Stimulated activated CD4-positive, alpha-beta T cell treated with anti-CD3 and anti-CD28 coated beads, Interleukin-15, amount 100 ng/mL, for 24 hours (primary cell): ENCODE measurements at regions not wholly inside any gene's neighbourhood (a gene's known extent, or its start where the extent isn't known, plus 50 kb on each side); places are given as distances from the start of the nearest gene placed in this dataset.

Source experiments
- DNase-seq: peaks from one replicate; pipeline ENCODE4 v3.0.0-alpha.2; 2020

DNA sequence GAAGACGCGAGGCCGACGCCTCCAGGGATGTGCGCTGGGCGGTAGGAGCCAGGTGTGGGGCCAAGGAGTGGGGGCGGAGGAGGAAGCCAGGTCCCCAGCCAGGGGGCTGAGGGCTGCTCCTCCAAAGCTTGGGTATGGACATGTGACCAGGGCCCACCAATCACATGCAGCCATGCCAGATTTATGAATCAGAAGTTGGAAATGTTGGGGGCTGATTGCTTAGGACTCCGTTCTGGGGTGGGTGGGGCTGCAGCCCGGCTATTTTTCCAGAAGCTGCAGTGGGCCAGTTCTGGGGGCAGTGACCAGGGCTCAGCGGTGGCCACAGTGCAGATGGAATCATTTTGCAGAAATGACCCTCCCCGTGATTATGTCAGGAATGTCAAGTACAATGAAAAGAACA, 96.0 kb downstream of the CEBPB start:
- no peak for DNase-seq

DNA sequence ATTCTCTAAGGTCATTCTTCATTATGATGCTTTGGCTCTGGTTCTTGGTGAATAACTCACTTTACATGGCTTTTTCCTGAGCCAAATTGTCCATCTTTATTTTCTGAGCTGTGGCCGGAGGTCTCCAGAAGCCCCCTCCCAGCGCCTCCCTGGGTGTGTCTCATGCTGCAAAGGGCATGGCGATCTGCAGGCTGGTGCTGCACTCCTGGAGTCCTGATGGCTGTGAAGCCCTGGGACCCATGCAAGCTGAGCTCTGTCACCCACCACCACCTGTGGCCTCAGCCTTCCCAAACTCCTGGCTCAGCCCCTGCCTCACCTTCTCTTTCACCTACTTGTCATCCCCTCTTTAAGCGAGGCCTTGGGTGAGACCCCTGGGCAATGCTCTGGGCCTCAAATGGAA, 96.9 kb downstream of the CEBPB start:
- no peak for DNase-seq

DNA sequence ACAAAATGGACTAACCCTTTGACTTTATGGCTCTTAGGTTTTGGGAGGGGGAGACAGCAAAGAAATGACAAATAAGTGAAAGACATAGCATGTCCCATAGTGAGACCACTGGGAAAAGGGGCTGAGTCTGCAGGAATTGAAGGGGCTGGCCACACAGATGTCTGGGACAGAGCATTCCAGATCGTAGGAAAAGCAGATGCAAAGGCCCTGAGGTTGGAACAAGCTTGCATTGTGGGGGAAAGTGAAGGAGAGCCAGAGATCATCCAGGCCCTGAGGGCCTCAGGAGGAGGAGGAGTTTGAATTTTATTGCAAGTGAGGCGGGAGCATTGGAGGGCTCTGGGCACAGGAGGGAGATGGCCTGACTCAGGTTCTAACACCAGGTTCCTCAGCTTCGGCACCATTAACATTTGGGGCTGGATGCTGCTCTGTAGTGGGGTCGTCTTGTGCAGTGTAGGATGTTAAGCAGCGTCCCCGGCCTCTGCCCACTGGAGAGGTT, 97.5 kb downstream of the CEBPB start:
- DNase-seq: no peak

DNA sequence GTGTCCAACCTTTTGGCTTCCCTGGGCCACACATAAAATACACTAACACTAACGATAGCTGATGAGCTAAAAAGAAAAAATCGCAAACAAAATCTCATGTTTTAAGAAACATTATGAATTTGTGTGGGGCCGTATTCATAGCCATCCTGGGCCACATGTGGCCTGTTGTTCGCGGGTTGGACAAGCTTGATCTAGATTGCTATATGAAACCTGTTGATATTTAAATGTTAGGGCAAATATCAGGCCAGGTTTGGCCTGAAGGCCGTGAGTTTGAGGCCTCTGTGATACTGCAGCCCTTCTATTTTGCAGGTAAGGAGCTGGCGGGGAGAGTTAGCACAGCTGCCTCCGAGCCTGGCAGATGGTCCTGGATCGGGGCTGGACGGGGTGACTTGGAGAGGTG, 99.0 kb downstream of the CEBPB start:
- DNase-seq: no peak

DNA sequence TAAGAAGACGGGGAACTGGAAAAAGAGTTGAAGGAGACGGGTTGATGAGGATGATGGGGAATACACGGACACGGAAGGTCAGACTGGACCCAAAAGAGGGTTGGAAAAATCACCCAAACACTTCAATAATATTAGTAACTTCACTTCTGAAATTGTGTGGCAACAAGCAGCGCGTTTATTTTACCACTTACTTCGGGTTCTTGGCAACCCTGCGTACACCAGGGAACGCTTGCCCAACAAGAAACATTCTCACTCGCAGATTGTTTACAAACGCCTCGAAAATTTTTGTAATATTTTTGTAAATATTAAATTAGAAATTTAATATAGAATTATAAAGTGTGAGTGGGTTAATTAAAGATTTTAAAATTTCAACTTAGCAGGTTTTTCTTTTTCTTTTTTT, 99.5 kb downstream of the CEBPB start:
- DNase-seq: no peak

DNA sequence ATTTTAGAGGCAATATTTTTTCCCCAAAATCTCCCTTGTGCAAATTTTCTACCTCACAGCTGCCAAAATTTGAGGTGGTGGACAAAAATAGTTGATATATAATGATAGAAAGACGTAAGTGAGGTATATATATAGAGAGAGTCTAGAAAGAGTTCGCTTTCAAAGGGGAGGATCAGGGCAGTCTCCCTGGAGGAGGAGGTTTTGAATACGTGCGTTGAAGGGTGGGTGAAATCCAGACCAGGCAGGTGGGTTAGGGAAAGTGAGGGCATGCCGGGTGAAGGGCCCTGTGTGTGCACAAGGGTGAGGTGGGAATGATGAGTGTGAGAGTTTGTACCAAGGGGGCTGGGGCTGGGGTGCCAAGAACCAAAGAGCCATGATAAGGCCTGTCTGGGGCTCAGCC, 100.2 kb downstream of the CEBPB start:
- no peak for DNase-seq

DNA sequence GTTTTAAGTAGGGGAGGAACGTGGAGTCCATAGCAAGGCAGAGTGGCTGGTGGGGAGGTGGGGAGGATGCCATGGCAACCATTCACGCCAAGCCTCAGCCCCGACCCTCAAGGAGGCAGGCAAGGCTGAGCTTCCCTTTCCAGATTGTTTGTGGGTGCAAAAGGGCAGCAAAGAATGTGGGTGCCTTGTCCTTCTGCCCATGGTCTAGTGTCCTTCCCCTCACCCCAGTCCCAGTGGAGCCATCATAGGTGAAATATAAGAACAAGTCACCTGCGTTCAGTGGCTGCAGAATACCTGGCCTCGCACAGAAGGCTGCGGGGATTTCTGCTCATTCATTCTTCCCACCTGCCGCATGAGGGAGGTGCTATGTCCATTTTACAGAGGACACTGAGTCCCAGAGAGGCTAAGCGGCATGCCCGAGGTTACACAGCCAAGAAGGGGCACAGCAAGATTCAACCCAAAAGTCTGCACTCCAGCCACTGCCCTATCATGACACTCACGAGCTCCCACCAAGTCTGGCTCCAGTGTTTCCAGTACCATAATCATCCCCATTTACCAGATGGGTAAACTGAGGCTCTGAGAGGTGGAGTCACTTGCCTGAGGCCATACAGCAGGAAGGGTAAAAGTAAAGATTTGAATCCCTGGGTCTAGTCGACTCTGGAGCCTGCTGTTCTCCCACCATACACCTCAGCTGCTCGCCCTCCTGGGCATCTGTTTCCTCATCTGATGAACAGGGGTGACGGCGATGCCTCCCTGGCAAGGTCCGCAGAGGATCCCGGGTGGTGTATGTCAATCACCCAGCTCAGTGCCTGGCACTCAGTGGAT, 100.8 kb downstream of the CEBPB start:
- no peak for DNase-seq

DNA sequence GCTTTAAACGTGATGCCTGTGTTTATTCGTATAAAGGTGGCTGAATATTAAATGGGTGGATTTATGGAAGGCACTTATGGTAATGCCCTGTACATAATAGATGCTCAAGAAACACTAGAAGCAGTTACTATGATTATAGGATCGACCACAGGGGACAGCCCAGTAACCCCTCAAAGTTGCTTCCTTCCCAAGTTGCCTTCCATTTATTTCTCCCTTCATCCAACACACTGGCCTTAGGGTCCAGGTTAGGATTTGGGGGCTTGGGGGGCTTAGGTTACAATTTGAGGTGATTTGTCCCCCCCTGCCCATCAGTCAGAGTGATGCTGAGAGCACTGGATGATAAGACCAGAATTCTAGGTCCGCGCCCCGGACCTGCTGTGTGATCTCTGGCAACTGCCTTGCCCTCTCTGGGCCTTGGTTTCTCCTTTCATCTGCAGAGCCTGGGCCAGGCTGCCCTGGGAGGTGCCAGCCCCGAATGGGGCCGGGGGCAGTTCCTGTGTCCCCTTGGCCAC, 101.5 kb downstream of the CEBPB start:
- DNase-seq: no peak

DNA sequence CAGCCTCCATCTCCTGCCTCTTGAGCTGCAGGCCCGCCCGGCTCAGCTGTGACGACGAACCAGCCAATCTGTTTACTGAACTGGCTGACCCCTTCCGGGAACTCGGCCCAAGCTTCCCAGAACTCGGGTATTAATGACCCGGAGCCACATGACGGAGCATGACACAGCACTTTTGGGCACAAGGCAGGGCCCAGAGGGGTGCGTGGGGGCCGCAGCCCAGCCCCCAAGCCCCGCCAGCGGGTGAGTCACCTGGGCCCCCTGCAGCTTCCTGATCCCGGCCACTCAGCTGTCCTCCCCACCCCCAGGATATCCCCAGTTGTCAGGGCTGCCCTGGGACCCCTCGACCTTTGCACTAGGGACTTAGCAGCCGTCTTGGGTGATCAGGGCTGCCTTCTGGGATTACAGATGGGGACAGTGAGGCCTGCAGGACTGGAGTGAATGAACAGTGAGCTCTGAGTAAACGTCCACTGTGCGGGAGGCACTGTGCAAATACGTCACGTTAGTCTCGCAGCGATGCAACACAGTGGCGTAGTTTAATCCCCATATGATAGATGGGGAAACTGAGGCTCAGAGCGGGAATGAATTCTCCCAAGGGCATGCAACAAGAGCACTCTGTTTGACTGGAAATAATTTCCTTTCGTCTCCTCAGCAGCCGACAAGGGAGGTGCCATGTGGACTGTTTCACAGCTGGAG, 102.1 kb downstream of the CEBPB start:
- DNase-seq: peak; percentile 58

DNA sequence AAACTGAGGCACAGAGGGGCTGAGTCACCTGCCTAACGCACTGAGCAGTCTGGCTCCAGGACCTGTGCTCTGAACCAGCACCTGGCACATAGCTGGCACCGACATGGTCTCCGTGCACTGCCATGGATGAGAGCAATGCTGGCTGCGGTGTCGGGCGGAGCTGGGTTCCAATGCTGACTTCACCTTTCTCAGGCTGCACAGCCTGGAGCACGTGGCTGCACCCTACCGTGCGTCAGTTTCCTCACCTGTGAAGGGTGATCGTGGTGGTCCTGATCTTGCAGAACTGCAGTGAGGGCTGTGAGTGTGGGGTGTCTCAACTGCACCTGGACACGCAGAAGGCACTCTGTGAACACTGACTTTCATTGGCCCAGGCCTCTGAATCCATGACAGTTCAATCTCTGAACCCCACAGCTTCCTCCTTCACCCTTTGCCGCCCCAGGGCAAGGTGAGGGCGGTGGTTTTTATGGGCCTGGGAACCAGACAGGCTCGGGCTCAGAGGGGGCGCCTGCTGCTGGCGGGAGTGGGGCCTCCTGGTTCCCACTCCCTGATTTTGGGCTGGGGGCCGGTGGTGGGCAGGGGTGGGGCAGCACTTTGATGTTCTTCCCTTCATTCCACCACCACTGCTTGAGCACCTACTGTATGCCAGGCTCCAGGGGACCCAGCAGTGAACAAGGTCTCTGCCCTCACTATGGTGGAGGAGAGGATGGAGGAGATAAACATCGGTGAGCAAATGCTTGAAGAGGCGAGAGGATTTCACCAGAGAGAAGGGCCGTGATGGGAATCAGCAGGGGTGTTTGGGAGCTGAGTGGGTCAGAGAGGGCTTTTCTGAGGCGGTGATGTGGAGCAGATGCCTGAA, 102.9 kb downstream of the CEBPB start:
- no peak for DNase-seq

DNA sequence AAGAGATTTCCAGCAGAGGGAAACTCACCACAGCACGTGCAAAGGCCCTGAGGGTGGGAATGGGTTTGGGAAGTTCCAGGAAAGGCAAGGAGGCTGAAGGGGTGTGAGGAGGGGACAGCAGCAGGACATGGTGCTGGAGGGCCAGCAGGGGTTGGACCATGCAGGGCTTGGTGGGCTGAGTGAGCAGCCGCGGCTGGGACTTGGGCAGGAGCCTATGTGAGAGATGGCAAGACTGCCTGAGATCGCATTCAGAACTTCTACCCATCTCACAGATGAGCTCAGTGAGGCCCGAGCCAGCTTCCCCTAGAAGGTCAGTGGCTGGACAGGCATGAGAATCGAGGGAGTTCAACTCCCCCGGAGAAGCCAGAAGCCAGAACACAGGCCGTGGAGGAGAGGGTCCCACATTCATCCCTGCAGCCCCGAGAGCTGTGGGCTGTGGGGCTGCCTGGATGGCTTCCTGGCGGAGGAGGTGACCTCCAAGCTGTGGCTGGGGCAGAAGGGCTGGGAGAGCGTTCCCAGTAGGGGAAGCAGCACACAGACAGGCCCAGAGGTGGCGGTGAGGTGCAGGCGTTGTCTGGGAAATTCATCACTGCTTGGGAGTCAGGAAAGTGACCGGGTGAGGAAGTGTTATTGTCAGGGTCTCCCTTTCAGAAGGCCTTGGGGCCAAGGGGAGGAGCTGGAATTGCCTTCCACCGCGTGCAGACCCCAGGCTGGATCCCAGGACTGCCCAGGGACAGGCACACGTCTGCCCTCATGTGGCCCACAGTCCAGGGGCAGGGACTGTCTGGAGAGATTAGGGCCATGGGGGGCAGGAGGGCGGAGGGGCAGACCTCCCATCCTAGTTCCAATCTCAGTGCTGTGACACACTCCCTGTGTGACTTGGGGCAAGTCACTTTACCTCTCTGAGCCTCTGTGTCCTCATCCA, 103.8 kb downstream of the CEBPB start:
- no peak for DNase-seq

DNA sequence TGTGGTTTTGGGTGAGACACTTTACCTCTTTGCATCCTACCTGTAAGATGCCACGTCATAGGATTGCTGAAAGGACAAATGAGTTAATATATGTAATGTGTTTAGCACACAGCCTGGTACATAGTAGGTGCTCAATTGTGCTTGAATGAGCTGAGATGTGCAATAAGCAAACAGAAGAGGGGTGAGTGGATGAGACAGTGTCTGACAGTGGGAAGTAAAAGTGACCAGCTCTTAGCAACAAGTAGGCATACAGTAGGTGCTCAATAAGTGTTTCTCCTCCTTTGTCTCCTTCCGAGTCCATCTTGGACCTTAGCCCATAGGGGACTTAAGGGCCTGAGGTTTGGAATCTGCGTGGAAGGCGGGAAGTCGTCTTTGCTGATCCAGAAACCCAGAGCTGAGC, 104.7 kb downstream of the CEBPB start:
- DNase-seq: no peak

DNA sequence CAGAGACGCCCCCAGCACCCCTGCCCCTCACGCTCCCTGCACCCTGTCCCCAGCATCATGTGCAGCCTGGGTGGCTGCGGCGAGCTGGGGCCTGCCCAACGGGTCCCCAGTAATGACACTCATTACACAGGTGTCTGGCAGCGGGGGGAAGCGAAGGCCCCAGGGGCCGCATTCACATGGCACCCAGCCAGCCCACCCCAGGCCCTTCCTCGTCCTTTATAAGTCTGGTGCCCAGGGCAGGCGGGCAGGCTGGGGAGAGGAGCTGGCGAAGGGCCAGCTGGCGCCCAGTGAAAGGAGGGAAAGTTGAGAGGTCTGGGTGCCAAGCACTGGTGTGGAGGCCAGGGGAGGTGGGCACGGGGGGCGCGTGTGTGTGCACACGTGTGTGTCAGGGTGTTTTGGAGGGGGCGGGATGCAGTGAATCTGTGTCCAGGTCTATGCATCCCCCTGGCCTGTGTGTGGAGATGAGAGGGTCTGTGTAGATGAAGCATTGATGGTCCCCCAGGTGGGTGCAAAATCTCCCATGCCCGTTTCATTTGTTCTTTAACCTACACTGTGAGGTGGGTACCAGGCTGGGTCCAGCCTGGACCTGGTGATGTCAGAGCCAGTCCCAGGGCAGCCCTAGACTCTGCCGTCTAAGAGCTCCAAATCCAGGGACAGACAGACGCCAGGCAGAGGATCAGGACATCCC, 105.3 kb downstream of the CEBPB start:
- no peak for DNase-seq

DNA sequence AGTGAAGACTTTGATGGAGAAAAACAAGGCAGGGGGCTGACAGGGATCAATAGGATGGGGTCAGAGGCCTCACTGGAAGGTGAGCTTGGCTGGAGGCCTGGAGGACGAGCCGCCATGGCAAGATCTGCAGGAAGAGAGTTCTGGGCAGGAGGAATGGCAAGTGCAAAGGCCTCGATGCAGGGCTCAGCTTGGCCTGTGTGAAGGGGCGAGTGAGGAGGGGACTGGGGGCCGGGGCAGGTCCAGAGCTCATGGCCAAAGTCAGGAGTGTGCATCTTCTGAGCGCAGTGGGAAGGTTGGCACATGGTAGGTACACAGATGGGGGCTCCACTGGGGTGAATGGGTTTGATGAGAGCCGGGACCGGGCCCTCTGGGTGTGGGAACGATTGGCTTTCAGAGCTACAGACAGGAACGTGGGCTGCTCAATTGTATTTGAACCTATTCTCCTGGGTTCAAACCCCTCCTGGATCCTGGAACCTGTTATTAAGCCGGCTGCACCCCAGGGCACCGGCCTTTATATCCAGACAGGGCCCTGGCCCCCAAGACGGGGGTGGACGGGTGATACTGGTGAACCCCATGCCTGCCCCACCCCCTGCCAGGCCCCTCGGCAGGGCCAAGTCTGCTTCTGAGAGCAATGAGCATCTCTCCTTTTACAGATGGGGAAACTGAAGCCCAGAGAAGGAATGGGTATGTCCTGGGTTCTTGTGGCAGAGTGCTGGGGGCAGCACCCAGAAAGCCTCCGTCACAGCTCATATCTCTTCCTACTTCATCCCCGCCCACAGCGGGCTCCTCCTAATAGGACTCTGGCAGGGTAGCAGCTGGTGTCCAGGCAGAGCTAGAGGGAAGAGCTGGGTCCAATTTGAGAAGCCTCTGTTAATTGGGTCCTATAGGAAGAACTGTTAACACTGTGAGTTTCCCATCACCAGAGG, 106.1 kb downstream of the CEBPB start:
- DNase-seq: no peak

DNA sequence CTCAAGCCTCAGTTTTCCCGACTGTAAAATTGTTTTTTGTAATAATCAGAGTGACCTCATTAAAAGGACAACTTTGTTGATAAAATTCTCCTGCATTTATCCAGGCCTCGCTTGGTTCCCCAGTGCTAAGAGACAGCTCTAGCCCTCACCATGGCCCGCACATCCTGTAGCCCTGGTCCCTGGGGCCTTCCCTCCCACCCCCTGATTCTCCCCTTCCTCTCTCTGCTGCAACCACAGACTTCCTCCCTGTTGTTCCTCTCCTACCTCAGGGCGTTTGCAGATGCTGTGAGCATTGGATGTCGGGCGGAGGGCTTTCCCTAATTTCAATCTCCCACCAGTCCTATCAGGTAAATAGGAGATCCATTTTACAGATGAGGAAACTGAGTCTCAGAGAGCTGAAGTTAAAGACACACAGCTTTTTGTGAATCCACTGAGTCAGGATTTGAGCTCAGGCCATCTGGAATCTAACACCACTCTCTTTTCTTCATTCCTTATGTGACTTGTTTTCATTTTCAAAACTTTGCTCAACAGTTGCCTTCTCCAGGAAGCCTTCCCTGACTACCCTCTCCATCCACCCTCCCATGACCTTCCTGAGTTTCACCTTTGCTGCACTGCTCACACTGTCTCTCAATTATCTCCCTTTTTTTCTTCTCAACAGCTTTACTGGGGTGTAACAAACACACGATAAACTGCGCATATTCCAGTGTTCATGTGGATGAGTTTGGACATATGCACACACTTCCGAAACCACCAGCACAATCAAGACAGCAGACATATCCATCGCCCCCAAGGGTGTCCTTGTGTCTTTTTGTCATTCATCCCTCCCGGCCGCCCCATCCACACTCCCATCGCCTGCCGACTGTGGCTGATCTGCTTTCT, 107.1 kb downstream of the CEBPB start:
- DNase-seq: no peak

DNA sequence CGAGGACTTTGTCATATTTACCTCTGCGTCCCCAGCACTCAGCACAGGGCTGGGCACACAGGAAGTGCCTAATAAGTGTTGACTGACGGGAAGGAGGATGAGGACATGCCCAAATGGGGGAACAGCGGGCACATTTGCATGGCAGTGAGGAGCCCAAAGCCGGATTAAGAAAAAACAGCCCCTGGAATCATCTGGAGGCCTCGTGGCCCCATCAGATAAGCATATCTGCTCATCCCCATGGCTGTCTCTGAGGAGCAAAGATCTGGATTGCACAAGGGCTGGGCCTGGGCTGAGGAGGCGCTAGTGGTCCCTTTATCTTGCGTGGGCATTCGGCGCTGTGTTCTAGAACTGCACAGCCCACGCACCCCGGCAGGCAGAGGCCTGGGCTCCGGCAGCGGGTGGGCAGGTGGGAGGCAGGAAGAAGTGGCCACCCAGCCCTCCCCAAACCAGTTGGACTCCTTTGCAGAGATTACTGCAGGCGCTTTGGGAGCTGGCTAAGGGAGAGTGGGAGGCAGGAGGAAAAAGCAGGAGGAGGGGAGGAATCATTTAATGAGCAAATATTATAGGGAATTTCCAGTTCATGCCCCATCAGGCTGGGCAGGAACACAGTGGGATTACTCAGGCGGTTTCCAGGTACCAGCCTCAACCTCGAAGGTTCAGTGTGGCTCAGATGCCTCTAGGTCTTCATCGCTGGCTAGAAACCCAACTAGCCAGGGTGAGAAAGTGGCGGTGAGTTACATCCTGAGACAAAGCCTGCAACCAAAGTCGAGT, 108.1 kb downstream of the CEBPB start:
- no peak for DNase-seq

DNA sequence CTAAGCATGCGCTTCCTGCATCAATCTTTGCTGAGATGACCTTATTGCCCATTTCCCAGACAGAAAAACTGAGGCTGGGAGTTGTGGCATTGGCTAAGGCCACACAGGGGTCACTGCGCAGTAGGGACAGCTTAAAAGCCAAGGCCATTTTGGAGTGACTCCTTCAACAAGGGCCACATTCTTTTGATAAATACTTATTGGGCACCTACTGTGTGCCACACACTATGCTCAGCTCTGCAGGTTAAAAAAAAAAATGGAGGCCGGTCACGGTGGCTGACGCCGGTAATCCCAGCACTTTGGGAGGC, 108.6 kb downstream of the CEBPB start:
- DNase-seq: no peak

DNA sequence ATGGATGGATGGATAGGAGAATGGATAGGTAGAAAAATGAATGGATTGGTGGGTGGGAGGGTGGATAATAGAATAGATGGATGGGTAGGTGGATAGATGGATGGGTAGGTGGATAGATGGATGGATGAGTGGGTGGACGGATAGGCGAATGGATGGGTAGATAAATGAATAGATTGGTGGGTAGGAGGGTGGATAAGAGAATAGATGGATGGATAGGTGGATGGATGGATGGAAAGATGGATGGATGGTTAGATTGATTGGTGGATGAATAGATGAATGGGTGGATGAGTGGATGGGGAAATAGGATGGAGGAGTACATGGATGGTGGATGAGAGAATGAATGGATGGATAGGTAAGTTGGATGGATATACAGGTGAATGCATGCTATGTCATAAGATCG, 110.5 kb downstream of the CEBPB start:
- no peak for DNase-seq

DNA sequence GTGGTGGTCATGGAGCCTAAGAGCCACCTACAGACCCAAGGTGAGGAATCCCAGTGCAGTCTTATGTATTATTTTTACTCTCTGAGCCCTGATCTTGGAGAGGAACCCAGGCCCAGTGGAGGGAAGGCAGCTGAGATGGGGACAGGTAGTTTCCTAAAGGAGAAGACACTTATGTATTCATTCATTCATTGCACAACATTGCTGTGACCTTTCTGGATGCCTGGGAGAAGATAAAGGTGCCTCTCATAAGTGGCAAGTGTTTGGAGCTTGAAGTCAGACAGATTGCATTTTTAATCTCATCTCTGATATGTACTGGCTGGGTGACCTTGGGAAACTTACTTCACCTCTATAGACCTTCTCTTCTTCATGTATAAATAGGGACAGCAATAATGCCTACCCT, 111.1 kb downstream of the CEBPB start:
- no peak for DNase-seq
